Gastrocnemius medialis (tissue), 4 donors: ENCODE measurements at regions not wholly inside any gene's neighbourhood (a gene's known extent, or its start where the extent isn't known, plus 50 kb on each side); places are given as distances from the start of the nearest gene placed in this dataset.

Experiments
- ATAC-seq, 2 donors: fragments of 150-250 bp; one replicate each; pipeline ENCODE4 v1.9.1; 2016
- DNase-seq, 2 donors: peaks; one replicate each; pipeline ENCODE4 v3.0.0-alpha.2; 2019
- H3K27ac ChIP-seq, 4 donors: fragments of 200-600 bp; sonication (generic); 1 replicate in 1 of 4; 2 replicates in 3 of 4; pipeline ENCODE4 v1.5.1; 2016 to 2018; ENCODE audit warnings: mild to moderate bottlenecking in 2 of 4, moderate library complexity in 1 of 4
- H3K27me3 ChIP-seq, 3 donors: fragments of 200-600 bp; sonication (generic) in 2 of 3; 1 replicate in 1 of 3; 2 replicates in 2 of 3; pipeline versions ENCODE4 v1.5.1 to v1.6.0; 2016 to 2019; ENCODE audit warnings: mild to moderate bottlenecking in 1 of 3, moderate library complexity in 1 of 3
- H3K36me3 ChIP-seq, 2 donors: fragments of 200-600 bp; sonication (generic) in 1 of 2; one replicate each; pipeline ENCODE4 v1.5.1; 2017 to 2018
- H3K4me1 ChIP-seq, 2 donors: fragments of 200-600 bp; sonication (generic) in 1 of 2; one replicate each; pipeline ENCODE4 v1.5.1; 2016 to 2017; ENCODE audit warnings: mild to moderate bottlenecking in 2 of 2
- H3K4me3 ChIP-seq, 4 donors: fragments of 200-600 bp; sonication (generic) in 3 of 4; 1 replicate in 1 of 4; 2 replicates in 3 of 4; pipeline ENCODE4 v1.5.1; 2016 to 2019; ENCODE audit warnings: mild to moderate bottlenecking in 2 of 4
- H3K9me3 ChIP-seq, 3 donors: fragments of 200-600 bp; sonication (generic) in 2 of 3; 1 replicate in 1 of 3; 2 replicates in 2 of 3; pipeline ENCODE4 v1.5.1; 2016 to 2019
- POLR2A ChIP-seq, 2 donors: fragments of 450-650 bp; IDR thresholded peaks; one replicate each; pipeline ENCODE4 v1.6.1; 2017; ENCODE audit warnings: antibody characterized with exemption in 2 of 2, mild to moderate bottlenecking in 2 of 2, moderate library complexity in 2 of 2
- in situ Hi-C, 4 donors: fragments of 200-750 bp; cut with MboI; loops; one replicate each; pipeline versions ENCODE4 v1.15.0 to v1.8.0; 2017; ENCODE audit warnings: low sequenced_read_pairs in 4 of 4
- intact Hi-C: fragments of 100-400 bp; cut with DNase I; formaldehyde crosslinking; loops from one replicate; pipeline ENCODE4 v1.15.1; 2023; ENCODE audit warnings: low total_unique reads
- TF ChIP-seq, protein P1 (sequence below), 5 experiments: fragments of 450-650 bp in 3 of 5; fragments of 200-600 bp in 2 of 5; sonication (generic) in 2 of 5; IDR thresholded peaks in 4 of 5; conservative IDR thresholded peaks in 1 of 5; 1 replicate in 4 of 5; 2 replicates in 1 of 5; pipeline ENCODE4 v1.5.1; 2016 to 2019; ENCODE audit warnings: antibody characterized with exemption in 5 of 5, mild to moderate bottlenecking in 3 of 5, moderate library complexity in 3 of 5

DNA sequence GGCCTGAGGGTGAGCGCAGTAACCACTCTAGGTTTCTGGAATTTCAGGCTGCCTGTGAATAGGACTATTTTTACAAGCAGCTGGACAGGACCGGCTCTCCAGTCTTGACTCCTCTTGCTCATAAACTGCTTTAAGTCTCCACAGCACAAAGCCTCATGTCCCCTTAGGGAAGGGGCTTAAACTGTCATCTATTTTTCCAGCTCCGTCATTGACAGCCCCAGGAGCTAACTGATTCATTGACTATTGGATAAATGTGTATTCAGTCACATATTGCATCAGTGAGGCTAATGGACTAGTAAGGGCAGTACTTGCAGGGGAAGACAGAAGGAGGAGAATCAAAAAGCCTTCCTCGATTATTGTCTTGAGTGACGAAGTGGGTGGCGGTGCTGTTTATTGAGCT is 719.4 kb upstream of the ADAMTS16 start:
- no peak for ATAC-seq
- DNase-seq = no peak
- in situ Hi-C loops = no loop called here
- TF ChIP-seq POLR2A (IDR thresholded peaks at IDR 0.05) = no peak
- TF ChIP-seq, protein P1, sequence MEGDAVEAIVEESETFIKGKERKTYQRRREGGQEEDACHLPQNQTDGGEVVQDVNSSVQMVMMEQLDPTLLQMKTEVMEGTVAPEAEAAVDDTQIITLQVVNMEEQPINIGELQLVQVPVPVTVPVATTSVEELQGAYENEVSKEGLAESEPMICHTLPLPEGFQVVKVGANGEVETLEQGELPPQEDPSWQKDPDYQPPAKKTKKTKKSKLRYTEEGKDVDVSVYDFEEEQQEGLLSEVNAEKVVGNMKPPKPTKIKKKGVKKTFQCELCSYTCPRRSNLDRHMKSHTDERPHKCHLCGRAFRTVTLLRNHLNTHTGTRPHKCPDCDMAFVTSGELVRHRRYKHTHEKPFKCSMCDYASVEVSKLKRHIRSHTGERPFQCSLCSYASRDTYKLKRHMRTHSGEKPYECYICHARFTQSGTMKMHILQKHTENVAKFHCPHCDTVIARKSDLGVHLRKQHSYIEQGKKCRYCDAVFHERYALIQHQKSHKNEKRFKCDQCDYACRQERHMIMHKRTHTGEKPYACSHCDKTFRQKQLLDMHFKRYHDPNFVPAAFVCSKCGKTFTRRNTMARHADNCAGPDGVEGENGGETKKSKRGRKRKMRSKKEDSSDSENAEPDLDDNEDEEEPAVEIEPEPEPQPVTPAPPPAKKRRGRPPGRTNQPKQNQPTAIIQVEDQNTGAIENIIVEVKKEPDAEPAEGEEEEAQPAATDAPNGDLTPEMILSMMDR (IDR thresholded peaks at IDR 0.05 in 4 of 5, conservative IDR thresholded peaks at IDR 0.05 in 1 of 5) = no peak
- Histone ChIP-seq H3K36me3 (no peaks in the 10 kb centered on the region), H3K9me3 (no peaks in the 10 kb centered on the region), H3K4me3 (no peak overlapping the region), H3K27ac (no peak overlapping the region), H3K27me3 (no peaks in the 10 kb centered on the region), H3K4me1 (no peaks in the 10 kb centered on the region)
- intact Hi-C loops = no loop called here

DNA sequence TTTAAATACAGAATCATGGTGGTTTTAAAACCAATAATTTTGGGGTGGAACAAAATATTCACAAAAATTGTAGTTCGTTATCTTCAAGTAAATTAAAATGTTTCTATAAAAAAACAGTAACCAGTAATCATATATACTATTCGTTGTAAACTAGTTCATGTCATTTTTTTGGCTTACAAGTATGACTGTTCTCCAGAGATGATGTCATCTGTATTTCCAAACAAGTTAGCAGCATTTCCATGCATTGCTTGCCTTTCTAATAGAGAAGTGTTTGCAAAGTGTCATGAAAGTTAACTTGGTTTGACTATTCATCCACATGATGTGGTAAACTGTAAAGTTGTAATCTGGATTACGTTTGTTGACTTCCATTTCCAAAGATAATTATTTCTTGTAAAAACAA is 717.9 kb upstream of the ADAMTS16 start:
- Histone ChIP-seq H3K4me1 (no peaks in the 10 kb centered on the region), H3K4me3 (no peak overlapping the region), H3K27ac (no peak overlapping the region), H3K36me3 (no peaks in the 10 kb centered on the region), H3K27me3 (no peaks in the 10 kb centered on the region), H3K9me3 (no peaks in the 10 kb centered on the region)
- TF ChIP-seq, protein P1 (IDR thresholded peaks at IDR 0.05 in 4 of 5, conservative IDR thresholded peaks at IDR 0.05 in 1 of 5) = no peak
- intact Hi-C loops = no loop called here
- DNase-seq = no peak
- ATAC-seq = no peak
- in situ Hi-C loops = no loop called here

DNA sequence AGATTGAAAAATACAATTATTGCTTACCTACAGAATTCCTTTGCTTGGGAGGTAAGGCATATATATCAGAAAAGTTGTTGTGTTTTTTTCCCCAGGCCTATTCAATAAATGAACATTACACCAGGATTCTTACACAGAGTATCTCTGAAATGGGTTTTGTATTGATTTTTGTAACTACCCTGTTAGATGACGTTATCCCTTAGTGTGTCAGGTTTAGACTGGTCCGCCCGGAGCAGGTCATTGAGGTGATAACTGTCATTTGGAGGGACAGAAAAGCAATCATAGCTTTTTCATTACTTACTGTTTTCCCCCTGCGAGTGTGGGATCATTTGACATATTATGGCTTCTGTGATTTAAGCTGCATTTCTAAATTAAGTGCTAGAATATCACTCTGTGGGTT is 715.2 kb upstream of the ADAMTS16 start:
- in situ Hi-C loops = no loop called here
- ATAC-seq = no peak
- intact Hi-C loops = no loop called here

DNA sequence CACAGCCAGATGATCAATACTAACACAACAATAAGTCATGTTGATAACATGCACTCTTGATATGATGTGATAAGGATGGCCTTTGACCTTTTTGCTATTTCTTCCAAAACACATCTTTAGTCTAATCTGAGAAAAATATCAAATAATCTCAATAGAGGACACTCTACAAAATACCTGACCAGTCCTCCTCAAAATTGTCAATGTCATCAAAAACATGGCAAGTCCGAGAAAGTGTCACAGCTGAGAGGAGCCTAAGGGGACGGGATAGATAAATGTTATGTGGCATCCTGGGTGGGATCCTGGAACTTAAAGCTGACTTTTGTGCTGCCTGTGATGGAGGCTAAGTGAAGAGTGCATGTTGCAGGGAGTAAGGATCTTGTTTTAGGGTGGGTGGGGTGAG is 699.6 kb upstream of the ADAMTS16 start:
- in situ Hi-C loops = no loop called here
- no peaks in the 10 kb centered on the region for H3K36me3 ChIP-seq

More for the DNA sequence above, 715.2 kb upstream of the ADAMTS16 start:
- no peak overlapping the region for H3K27ac ChIP-seq
- DNase-seq = no peak
- no peak overlapping the region for H3K4me3 ChIP-seq
- no peak for TF ChIP-seq POLR2A (IDR thresholded peaks at IDR 0.05)
- TF ChIP-seq, protein P1 (IDR thresholded peaks at IDR 0.05 in 4 of 5, conservative IDR thresholded peaks at IDR 0.05 in 1 of 5) = no peak
- H3K36me3 ChIP-seq = no peaks in the 10 kb centered on the region
- H3K9me3 ChIP-seq = no peaks in the 10 kb centered on the region
- H3K27me3 ChIP-seq = no peaks in the 10 kb centered on the region
- H3K4me1 ChIP-seq = no peaks in the 10 kb centered on the region

GRCh38 chr5:4442221-4442620 is 697.9 kb upstream of the ADAMTS16 start:
- H3K27ac ChIP-seq = no peak overlapping the region
- intact Hi-C loops = no loop called here
- peaks cover 0 to 5% (median 0%) of the 10 kb centered on the region in 3 donors for H3K9me3 ChIP-seq
- H3K4me1 ChIP-seq = no peaks in the 10 kb centered on the region
- TF ChIP-seq POLR2A (IDR thresholded peaks at IDR 0.05) = no peak
- TF ChIP-seq, protein P1 (IDR thresholded peaks at IDR 0.05 in 4 of 5, conservative IDR thresholded peaks at IDR 0.05 in 1 of 5) = no peak
- no peaks in the 10 kb centered on the region for H3K36me3 ChIP-seq
- no peak overlapping the region for H3K4me3 ChIP-seq
- no peak for DNase-seq
- no peaks in the 10 kb centered on the region for H3K27me3 ChIP-seq
- no peak for ATAC-seq
- in situ Hi-C loops = no loop called here

More for the DNA sequence above, 699.6 kb upstream of the ADAMTS16 start:
- H3K4me1 ChIP-seq = no peaks in the 10 kb centered on the region
- intact Hi-C loops = no loop called here
- TF ChIP-seq, protein P1 (IDR thresholded peaks at IDR 0.05 in 4 of 5, conservative IDR thresholded peaks at IDR 0.05 in 1 of 5) = no peak
- TF ChIP-seq POLR2A (IDR thresholded peaks at IDR 0.05) = no peak
- ATAC-seq (no peak), DNase-seq (no peak)
- H3K9me3 ChIP-seq = no peaks in the 10 kb centered on the region
- no peak overlapping the region for H3K27ac ChIP-seq
- no peak overlapping the region for H3K4me3 ChIP-seq
- H3K27me3 ChIP-seq = no peaks in the 10 kb centered on the region
